ACC112 (cell line): ENCODE measurements at regions not wholly inside any gene's neighbourhood (a gene's known extent, or its start where the extent isn't known, plus 50 kb on each side); places are given as distances from the start of the nearest gene placed in this dataset.
A peak's percentile ranks its signal among the peaks of the same experiment; 100 is the strongest.
"Not testable (repeated sequence)": the region's sequence is repeated elsewhere in the genome, so short reads cannot be mapped to it uniquely, and the experiment has no call there.

Experiments used
- H2AFZ ChIP-seq: fragments of 200-600 bp; sonication (generic); one replicate; pipeline ENCODE4 v1.6.0; 2017; ENCODE audit warnings: antibody characterized with exemption, low read length; ENCODE audit not compliant: unreplicated experiment
- H3K27ac ChIP-seq: fragments of 200-600 bp; sonication (generic); 2 replicates; pipeline ENCODE4 v1.5.1; 2014; ENCODE audit warnings: low read depth, mild to moderate bottlenecking, antibody characterized with exemption, low read length, moderate library complexity
- H3K27me3 ChIP-seq: fragments of 200-600 bp; sonication (generic); 2 replicates; pipeline ENCODE4 v1.6.1; 2014; ENCODE audit warnings: mild to moderate bottlenecking, antibody characterized with exemption, low read length, moderate library complexity, mixed read lengths; ENCODE audit not compliant: insufficient read depth
- H3K36me3 ChIP-seq: fragments of 200-600 bp; sonication (generic); 2 replicates; pipeline ENCODE4 v1.6.1; 2016; ENCODE audit warnings: mild to moderate bottlenecking, antibody characterized with exemption, low read length, moderate library complexity, mixed read lengths; ENCODE audit not compliant: insufficient read depth
- H3K4me1 ChIP-seq: fragments of 200-600 bp; sonication (generic); one replicate; pipeline ENCODE4 v1.6.1; 2016; ENCODE audit warnings: low read length, mixed read lengths; ENCODE audit not compliant: insufficient read depth, unreplicated experiment, control insufficient read depth
- H3K4me3 ChIP-seq: fragments of 200-600 bp; sonication (generic); 2 replicates; pipeline ENCODE4 v1.5.1; 2014; ENCODE audit warnings: mild to moderate bottlenecking, low read depth, low read length
- H3K79me2 ChIP-seq: fragments of 200-600 bp; sonication (generic); one replicate; pipeline ENCODE4 v1.6.0; 2016; ENCODE audit warnings: low read length; ENCODE audit not compliant: control insufficient read depth, unreplicated experiment, insufficient read depth

DNA sequence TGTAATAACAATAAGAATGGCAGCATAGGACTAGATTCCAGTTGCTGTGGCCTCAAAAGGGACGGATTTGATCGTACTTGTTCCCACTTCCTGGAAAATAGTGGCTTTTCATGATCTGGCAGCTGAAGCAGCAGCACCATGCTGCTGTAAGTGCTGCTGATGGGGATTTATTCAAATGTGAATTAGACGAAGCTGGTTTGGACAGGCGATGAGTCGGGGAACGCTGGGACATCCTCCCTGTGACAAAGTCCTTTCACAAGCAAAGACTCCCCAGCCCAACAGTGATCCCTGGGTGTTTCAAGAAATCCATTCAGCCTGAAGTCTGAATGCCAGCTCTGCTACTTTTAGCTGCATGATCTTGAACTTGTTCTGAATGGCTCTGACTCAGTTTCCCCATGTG is 88.6 kb upstream of the XYLT1 start:
- Histone ChIP-seq H3K79me2 (no peaks in the 10 kb centered on the region), H3K27me3 (peaks cover 53% of the 10 kb centered on the region), H3K4me1 (peaks cover 21% of the 10 kb centered on the region), H2AFZ (no peak overlapping the region), H3K27ac (no peak overlapping the region), H3K4me3 (no peak overlapping the region), H3K36me3 (no peaks in the 10 kb centered on the region)

- H3K27ac ChIP-seq: no peak overlapping the region
- H3K4me3 ChIP-seq: no peak overlapping the region
- no peaks in the 10 kb centered on the region for H3K36me3 ChIP-seq
Measured at GRCh38 chr16:17557949-17558348, 87.2 kb upstream of the XYLT1 start.

GRCh38 chr16:17557480-17557879 is 86.7 kb upstream of the XYLT1 start:
- Histone ChIP-seq H2AFZ (no peak overlapping the region), H3K4me3 (no peak overlapping the region), H3K27me3 (peaks cover 36% of the 10 kb centered on the region), H3K36me3 (no peaks in the 10 kb centered on the region), H3K27ac (no peak overlapping the region), H3K79me2 (no peaks in the 10 kb centered on the region), H3K4me1 (peaks cover 21% of the 10 kb centered on the region)

More at GRCh38 chr16:17557949-17558348, 87.2 kb upstream of the XYLT1 start:
- Histone ChIP-seq H3K79me2 (no peaks in the 10 kb centered on the region), H3K27me3 (peaks cover 41% of the 10 kb centered on the region), H2AFZ (no peak overlapping the region), H3K4me1 (peaks cover 21% of the 10 kb centered on the region)

GRCh38 chr16:17556276-17557052 is 85.7 kb upstream of the XYLT1 start:
- Histone ChIP-seq H3K36me3 (no peaks in the 10 kb centered on the region), H3K27me3 (peaks cover 28% of the 10 kb centered on the region), H3K27ac (no peak overlapping the region)

GRCh38 chr16:17555176-17555575 is 84.4 kb upstream of the XYLT1 start:
- H3K4me3 ChIP-seq: no peak overlapping the region
- H2AFZ ChIP-seq: no peak overlapping the region
- peak overlapping the region; percentile 6 for H3K27ac ChIP-seq
- H3K4me1 ChIP-seq: peaks cover 21% of the 10 kb centered on the region
- H3K36me3 ChIP-seq: no peaks in the 10 kb centered on the region
- no peaks in the 10 kb centered on the region for H3K79me2 ChIP-seq
- H3K27me3 ChIP-seq: peaks cover 20% of the 10 kb centered on the region

More at GRCh38 chr16:17556276-17557052, 85.7 kb upstream of the XYLT1 start:
- Histone ChIP-seq H2AFZ (no peak overlapping the region), H3K79me2 (no peaks in the 10 kb centered on the region), H3K4me3 (no peak overlapping the region), H3K4me1 (peaks cover 21% of the 10 kb centered on the region)

DNA sequence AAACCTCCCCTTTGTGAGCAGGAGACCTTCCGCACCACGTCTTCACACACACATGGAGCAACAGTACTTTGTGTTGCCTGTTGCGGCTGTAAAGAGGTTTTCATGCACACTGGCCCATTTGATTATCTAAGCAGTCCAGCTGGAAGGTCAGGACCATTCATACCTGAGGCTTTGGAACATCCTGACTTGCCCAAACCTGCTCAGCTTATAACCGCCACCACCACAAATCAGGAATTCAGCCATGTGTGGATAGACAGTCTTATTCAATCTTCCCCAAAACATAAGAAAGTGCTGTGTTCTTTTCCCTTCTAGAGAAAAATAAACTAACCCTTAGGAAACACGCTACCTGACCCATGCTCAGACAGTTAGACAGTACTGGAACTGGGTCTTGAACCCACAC is 81.6 kb upstream of the XYLT1 start:
- no peak overlapping the region for H3K27ac ChIP-seq
- no peaks in the 10 kb centered on the region for H3K79me2 ChIP-seq
- H3K4me3 ChIP-seq: no peak overlapping the region
- peaks cover 21% of the 10 kb centered on the region for H3K4me1 ChIP-seq
- no peaks in the 10 kb centered on the region for H3K27me3 ChIP-seq
- no peaks in the 10 kb centered on the region for H3K36me3 ChIP-seq
- no peak overlapping the region for H2AFZ ChIP-seq

DNA sequence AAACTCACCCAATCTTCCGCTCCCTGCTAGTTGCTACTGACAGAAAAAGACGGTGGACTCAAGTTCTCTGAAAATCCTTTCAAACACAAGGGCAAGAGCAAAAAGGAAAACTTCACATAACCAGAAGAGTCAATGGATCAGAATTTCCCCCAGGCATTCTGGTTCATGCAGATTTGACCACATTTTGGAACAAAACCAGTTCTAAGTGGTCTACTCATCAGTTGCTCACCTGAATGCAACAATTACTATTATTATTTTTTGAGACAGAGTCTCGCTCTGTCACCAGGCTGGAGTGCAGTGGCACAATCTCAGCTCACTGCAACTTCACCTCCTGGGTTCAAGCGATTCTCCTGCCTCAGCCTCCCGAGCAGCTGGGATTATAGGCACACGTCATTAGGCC is 80.9 kb upstream of the XYLT1 start:
- not testable (repeated sequence) for H3K27me3 ChIP-seq, H3K36me3 ChIP-seq, H3K4me3 ChIP-seq, H3K79me2 ChIP-seq, H2AFZ ChIP-seq, H3K27ac ChIP-seq
- H3K4me1 ChIP-seq: peaks cover 17% of the 10 kb centered on the region

DNA sequence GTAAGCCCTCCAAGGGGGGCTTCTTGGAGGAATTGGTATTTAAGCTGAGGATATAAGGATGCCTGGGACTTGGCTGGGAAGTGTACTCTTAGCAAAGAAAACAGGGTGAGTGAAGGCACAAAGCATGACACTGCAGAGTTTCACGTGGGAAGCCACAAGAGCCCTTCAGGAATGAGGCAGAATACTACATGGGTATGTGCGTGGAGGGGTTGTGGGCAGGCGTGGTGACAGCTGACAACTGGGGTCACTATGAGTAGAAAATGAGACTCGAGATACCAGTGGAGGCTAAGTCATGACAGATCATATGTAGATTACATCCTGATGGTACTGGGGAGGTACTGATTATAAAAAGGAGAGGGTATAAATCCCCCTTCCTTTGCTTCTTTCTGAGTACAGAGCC is 78.1 kb upstream of the XYLT1 start:
- Histone ChIP-seq H3K36me3 (no peaks in the 10 kb centered on the region), H3K4me3 (no peak overlapping the region), H3K4me1 (no peaks in the 10 kb centered on the region), H3K27ac (no peak overlapping the region), H3K27me3 (no peaks in the 10 kb centered on the region), H2AFZ (no peak overlapping the region), H3K79me2 (no peaks in the 10 kb centered on the region)

GRCh38 chr16:17544785-17545184 is 74.0 kb upstream of the XYLT1 start:
- no peak overlapping the region for H2AFZ ChIP-seq
- no peaks in the 10 kb centered on the region for H3K79me2 ChIP-seq
- no peak overlapping the region for H3K4me3 ChIP-seq
- no peak overlapping the region for H3K27ac ChIP-seq
- no peaks in the 10 kb centered on the region for H3K4me1 ChIP-seq
- H3K36me3 ChIP-seq: no peaks in the 10 kb centered on the region
- H3K27me3 ChIP-seq: no peaks in the 10 kb centered on the region

GRCh38 chr16:17544304-17544703 is 73.5 kb upstream of the XYLT1 start:
- no peaks in the 10 kb centered on the region for H3K36me3 ChIP-seq

DNA sequence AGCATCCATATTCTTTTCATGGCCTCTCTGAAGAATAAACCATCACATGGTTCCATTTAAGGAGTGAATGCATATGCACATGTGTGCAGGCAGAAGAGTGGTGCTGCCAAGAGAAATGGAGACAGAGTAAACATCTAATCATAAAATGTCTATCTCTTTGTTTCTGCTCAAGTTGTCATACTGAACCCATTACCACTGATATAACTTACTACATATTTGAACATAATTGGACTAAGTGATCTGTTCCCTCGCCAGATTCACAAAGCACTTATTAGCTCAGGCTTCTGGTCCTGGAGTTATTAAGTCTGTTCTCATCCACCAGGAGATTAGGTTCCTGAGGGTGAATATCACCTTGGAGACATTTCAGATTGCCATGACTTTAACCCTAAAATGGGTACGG is 72.3 kb upstream of the XYLT1 start:
- Histone ChIP-seq H2AFZ (no peak overlapping the region), H3K36me3 (no peaks in the 10 kb centered on the region), H3K79me2 (no peaks in the 10 kb centered on the region), H3K27me3 (no peaks in the 10 kb centered on the region), H3K4me1 (no peaks in the 10 kb centered on the region), H3K27ac (no peak overlapping the region), H3K4me3 (no peak overlapping the region)

More at GRCh38 chr16:17544304-17544703, 73.5 kb upstream of the XYLT1 start:
- Histone ChIP-seq H3K4me1 (no peaks in the 10 kb centered on the region), H3K27me3 (no peaks in the 10 kb centered on the region), H3K4me3 (no peak overlapping the region), H2AFZ (no peak overlapping the region), H3K27ac (no peak overlapping the region), H3K79me2 (no peaks in the 10 kb centered on the region)
